GM15510 (cell line): ENCODE measurements at regions not wholly inside any gene's neighbourhood (a gene's known extent, or its start where the extent isn't known, plus 50 kb on each side); places are given as distances from the start of the nearest gene placed in this dataset.

Experiments
- POLR2A ChIP-seq: IDR thresholded peaks from 3 replicates; pipeline ENCODE4 v1.6.1; 2011; ENCODE audit warnings: borderline replicate concordance; ENCODE audit not compliant: insufficient read length; ENCODE audit errors: extremely low read depth

GRCh38 chr5:124377386-124377785 lies 369.1 kb downstream of the ZNF608 start:
- TF ChIP-seq POLR2A, result no peak

DNA sequence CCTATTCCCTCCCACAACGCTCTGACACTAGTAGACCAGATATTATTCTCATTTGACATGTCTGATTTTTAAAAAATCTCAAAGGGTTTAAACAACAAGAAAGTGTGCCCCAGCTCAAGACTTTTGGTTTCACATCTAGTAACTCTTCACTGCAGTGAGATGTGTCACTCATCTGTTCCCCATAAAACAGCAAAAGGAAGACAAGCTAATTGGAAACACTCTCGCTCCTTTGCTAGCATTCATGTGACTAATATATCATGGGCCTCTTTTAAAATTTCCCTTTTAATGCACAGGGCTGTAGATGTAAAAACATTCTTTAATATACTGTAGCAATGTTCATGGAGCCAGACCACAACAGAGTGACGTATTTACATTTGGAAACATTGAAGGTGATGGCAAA lies 372.6 kb downstream of the ZNF608 start:
- TF ChIP-seq POLR2A, result no peak

DNA sequence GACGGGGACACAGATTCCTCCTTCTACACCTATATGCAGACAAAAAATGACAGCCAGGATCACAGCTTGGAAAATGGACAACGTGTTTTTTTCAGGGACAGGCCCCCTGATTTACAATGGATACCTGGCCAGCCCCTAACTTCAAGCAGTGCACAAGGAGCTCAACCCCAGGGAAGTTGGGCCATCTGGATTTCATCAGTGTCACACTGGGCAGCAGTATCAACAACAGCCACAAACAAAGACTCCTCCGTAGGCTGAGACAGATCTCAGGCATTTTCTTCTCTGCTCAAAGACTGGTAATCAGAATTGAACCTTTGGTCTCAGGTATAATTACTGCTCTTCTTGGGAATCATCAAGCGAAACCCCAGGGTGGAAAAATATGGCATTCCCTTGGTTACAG lies 374.0 kb downstream of the ZNF608 start:
- TF ChIP-seq POLR2A, result no peak

DNA sequence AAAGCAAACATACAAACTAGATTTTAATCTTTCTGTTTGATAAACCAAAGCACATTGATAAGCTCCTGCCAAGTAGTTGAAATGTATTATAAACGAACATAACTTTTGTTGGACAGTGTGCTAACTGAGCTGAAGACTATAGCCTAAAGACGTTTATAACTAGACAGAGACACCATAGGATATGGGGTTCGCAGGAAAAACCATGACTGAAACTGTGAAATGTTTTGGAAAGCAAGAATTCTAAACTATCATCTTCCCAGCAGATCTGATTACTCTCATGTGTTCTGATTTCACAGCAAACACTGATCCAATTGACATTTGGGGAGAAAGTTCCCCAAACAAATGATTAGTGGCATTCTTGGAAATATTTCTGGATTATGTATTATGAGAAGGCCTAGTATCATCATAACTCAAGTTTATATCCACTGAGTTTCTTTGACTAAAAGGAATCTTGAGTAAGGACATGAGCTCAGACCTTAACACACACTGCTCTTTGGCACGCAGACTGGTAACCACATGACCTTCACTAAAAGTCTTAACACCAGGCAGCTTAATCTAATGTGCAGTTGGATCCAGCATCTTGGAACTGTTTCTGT lies 375.2 kb downstream of the ZNF608 start:
- TF ChIP-seq POLR2A, result no peak

- no peak for TF ChIP-seq POLR2A
These were observed 375.8 kb downstream of the ZNF608 start for GRCh38 chr5:124370601-124371000.

DNA sequence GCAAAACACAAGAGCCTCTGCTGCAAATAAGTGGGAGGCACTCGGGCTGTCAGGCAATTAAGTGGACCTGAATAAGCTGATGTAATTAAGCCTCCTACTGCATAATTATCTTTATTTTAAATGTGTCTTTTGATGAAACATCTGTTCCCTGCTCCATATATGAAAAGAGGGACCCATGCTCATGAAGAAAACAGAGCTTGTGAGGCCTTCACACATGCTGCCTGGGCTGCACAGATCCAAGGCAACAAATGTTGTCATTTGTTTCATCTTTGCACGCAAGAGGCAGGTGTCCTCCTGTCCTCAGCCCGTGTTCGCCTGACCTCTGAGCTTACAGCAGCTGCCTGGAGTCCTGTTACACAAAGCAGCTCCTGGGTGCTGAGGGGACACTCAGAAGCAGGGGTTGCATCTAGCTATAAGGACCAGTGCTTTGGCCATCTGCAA lies 381.1 kb downstream of the ZNF608 start:
- no peak for TF ChIP-seq POLR2A

DNA sequence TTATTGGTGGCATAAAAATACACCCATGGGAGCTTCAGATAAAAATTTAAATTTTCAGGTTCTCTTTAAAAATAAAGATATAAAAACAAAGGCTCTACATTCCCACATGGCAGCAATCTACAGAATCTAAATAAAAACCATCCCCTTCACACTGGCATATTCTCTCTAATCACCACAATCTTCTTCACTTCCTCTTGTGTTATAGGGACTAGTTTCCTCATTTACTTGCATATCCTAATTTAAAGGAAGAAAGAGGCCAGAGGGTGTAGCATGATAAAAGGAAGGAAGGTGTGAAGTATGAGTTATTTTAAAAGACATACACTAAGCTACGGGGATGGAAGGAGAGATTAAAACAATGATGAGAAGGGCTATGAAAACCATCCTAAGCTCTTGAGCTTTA lies 390.5 kb downstream of the ZNF608 start:
- TF ChIP-seq POLR2A, result no peak

DNA sequence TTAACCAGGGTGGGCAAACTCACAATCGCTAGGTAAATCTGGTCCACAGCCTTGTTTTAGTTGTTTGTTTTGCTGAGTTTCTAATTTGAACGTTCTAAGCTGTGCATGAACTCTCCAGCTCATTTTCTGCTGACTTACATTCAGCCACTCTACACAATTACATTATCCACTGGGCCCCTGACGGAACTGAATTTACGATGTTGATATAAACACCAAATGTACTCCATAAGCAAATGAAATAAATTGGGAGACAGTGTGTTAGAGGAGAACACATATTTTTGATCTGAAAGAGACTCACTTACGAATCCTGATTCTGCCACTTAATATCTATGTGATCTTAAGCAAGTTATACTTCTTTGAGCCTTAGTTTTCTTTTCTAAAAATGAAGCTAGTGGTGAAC lies 393.4 kb downstream of the ZNF608 start:
- TF ChIP-seq POLR2A, result no peak

- TF ChIP-seq POLR2A, result no peak
These were observed 394.1 kb downstream of the ZNF608 start for GRCh38 chr5:124352312-124352711.

DNA sequence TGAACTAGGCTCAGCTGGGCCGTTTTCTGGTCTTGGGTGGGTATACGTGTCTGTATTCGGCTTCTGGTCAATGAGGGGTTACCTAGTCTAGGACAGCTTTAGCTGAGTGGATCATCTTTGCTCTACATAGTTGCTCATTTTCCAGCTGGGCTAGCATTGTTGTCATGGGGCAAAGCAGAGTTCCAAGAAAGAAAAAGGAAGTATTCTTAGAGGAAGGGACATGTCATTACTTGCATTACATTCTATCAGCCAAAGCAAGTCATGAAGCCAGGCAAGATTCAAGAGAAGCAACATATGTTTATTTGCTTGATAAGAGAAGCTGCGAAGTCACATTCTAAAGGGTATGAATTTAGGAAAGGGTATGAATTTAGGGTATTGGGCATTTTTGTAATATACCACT lies 396.5 kb downstream of the ZNF608 start:
- no peak for TF ChIP-seq POLR2A

- no peak for TF ChIP-seq POLR2A
These were observed 403.0 kb downstream of the ZNF608 start for GRCh38 chr5:124343451-124343867.

DNA sequence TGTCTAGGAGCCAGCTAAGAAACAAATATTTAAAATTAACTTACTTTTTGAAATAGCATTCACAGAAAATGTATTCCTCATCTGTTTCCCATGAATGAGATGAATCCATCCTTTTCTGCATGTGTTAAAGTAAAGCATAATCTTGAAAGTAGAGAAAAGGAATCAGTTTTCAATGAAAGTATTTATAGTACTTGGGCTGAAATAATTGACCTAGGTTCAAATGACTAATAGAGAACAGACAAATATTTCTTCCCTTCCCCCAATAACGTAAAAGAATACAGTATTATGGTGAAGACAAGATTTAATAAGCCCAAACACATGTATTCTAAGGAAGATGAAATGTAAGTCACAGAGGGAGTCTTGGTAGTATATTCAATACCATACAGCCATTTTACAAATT lies 403.5 kb downstream of the ZNF608 start:
- no peak for TF ChIP-seq POLR2A

GRCh38 chr5:124342584-124342983 lies 403.9 kb downstream of the ZNF608 start:
- TF ChIP-seq POLR2A, result no peak

- no peak for TF ChIP-seq POLR2A
These were observed 404.4 kb downstream of the ZNF608 start for GRCh38 chr5:124342027-124342471.

- TF ChIP-seq POLR2A, result no peak
These were observed 405.2 kb downstream of the ZNF608 start for GRCh38 chr5:124341066-124341858.

- no peak for TF ChIP-seq POLR2A
These were observed 408.4 kb downstream of the ZNF608 start for GRCh38 chr5:124337996-124338395.
